Muscle layer of colon (tissue), 2 donors: ENCODE measurements at regions not wholly inside any gene's neighbourhood (a gene's known extent, or its start where the extent isn't known, plus 50 kb on each side); places are given as distances from the start of the nearest gene placed in this dataset.

ENCODE experiments used
- H3K27ac ChIP-seq: one replicate; pipeline ENCODE4 v1.7.0; 2013; ENCODE audit warnings: low read depth, mild to moderate bottlenecking, low read length, moderate library complexity
- H3K27me3 ChIP-seq, 2 donors: one replicate each; pipeline ENCODE4 v1.7.0; 2013; ENCODE audit warnings: low read length in 2 of 2, mild to moderate bottlenecking in 2 of 2; ENCODE audit not compliant: insufficient read depth in 2 of 2, control insufficient read depth in 1 of 2
- H3K36me3 ChIP-seq: one replicate; pipeline ENCODE4 v1.7.0; 2013; ENCODE audit warnings: mild to moderate bottlenecking, low read length; ENCODE audit not compliant: insufficient read depth
- H3K4me1 ChIP-seq: one replicate; pipeline ENCODE4 v1.7.0; 2013; ENCODE audit warnings: mild to moderate bottlenecking, low read length; ENCODE audit not compliant: insufficient read depth
- H3K4me3 ChIP-seq, 2 donors: one replicate each; pipeline ENCODE4 v1.7.0; 2013; ENCODE audit warnings: low read length in 2 of 2, low read depth in 1 of 2, mild to moderate bottlenecking in 1 of 2, moderate library complexity in 1 of 2
- H3K9ac ChIP-seq: one replicate; pipeline ENCODE4 v1.7.0; 2013; ENCODE audit warnings: low read length
- H3K9me3 ChIP-seq: one replicate; pipeline ENCODE4 v1.7.0; 2013; ENCODE audit warnings: mild to moderate bottlenecking, low read length
- donor health status: abdominal sarcoma.
- donor health status: Adenocarcinoma of cecum.

DNA sequence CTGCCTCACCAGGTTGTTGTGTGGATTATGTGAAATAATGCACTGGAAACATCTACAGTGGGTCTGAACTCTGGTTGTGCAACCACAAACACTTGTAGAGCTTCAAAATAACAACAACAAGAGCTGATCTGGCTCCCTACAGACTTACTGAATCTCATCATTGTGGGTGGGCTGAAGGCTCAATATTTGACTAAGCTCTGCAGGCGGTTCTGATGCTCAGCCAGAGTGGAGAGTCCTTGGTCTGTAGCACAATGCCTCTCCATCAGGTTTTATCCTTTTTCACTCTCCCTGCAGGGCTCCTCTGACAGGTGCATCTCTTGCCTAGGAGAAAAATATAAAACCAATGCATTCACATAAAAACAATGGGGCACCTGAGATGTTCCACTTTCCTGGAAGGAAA lies 456.3 kb upstream of the ONECUT1 start:
- Histone ChIP-seq H3K9ac (no peak overlapping the region), H3K9me3 (no peaks in the 10 kb centered on the region), H3K36me3 (no peaks in the 10 kb centered on the region), H3K4me3 (no peak overlapping the region), H3K27me3 (no peaks in the 10 kb centered on the region), H3K4me1 (no peaks in the 10 kb centered on the region), H3K27ac (no peak overlapping the region)

DNA sequence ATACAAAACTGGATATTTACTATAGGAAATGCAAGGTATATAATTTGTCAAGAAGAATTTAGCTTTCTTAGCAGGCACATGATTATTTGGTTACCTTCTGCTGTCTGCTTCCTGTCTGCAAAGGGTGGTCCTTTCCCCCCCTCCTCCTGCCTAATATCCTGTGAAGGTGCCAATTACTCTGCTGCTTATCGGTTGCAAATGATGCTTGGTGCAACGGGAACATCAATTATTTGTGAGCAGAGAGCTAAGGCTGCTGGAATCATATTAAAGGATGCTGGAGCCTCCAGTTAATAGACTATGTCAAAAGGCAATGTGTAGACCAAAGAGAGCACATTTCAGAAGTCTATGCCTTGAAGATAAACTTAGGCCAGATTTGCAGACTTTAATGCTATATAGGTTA lies 443.7 kb upstream of the ONECUT1 start:
- Histone ChIP-seq H3K4me1 (no peaks in the 10 kb centered on the region), H3K4me3 (no peak overlapping the region), H3K9me3 (no peaks in the 10 kb centered on the region), H3K9ac (no peak overlapping the region), H3K27me3 (no peaks in the 10 kb centered on the region), H3K27ac (no peak overlapping the region), H3K36me3 (no peaks in the 10 kb centered on the region)

DNA sequence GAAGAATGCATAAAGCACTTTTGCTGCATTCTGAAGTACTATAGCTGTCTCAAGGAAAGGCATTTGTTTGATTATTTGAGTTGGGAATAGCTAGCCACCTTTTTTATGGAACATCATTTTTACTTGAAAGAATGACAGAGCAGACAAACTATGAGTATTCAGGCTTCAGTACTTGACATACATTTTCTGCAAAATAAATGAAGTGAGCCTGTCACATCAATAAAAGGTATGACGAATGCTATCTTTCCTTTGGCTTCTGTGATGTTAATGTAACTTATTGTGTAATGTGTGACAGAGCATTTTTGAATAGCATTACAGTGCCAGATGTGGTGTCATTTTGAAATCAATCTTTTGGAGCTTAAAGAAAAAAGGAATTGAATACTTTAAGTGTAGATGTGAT lies 440.3 kb upstream of the ONECUT1 start:
- H3K27me3 ChIP-seq, result no peaks in the 10 kb centered on the region
- H3K4me3 ChIP-seq, result no peak overlapping the region
- no peaks in the 10 kb centered on the region for H3K9me3 ChIP-seq
- H3K36me3 ChIP-seq, result no peaks in the 10 kb centered on the region
- H3K9ac ChIP-seq, result no peak overlapping the region
- H3K27ac ChIP-seq, result no peak overlapping the region
- H3K4me1 ChIP-seq, result no peaks in the 10 kb centered on the region

DNA sequence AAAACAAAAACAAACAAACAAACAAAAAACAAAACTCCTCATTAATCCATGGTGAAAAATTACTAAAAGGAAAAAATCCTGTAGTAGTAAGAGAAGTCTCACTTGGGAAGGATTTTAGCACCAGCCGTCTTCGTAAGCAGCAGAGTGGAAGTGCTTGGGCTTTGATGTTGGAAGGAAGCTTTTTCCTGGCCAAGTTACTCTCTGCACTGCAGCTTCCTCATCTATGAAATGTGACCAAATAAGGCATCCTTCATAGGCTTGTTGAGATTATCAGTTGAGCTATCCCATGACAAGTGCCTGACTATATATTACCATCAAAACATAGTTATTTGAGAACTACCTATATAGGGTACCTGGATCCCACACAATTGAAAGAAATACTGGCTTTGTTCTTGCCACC lies 436.4 kb upstream of the ONECUT1 start:
- Histone ChIP-seq H3K4me1 (no peaks in the 10 kb centered on the region), H3K27ac (no peak overlapping the region), H3K9me3 (no peaks in the 10 kb centered on the region), H3K4me3 (no peak overlapping the region), H3K9ac (no peak overlapping the region), H3K36me3 (no peaks in the 10 kb centered on the region), H3K27me3 (no peaks in the 10 kb centered on the region)

DNA sequence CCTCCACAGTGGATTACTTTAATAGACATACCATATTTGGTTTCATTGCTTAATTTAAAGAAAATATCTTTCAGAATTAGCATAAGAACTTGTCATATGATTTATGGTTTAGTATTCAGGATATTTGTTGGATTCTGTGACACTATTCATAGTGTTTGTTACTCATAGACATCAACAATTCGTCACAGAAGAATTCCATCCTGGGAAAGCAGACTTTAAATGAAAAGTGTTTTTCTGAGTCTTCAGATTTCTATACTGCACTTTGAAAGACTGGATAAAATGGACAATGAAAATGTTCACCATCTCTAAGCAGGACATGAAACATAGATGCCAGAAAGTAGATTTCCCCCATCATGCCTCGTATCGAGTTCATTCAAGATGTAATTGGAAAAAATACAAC lies 435.6 kb upstream of the ONECUT1 start:
- no peak overlapping the region for H3K4me3 ChIP-seq
- H3K9me3 ChIP-seq, result no peaks in the 10 kb centered on the region
- H3K36me3 ChIP-seq, result no peaks in the 10 kb centered on the region
- no peak overlapping the region for H3K9ac ChIP-seq
- no peak overlapping the region for H3K27ac ChIP-seq
- no peaks in the 10 kb centered on the region for H3K27me3 ChIP-seq
- H3K4me1 ChIP-seq, result no peaks in the 10 kb centered on the region

DNA sequence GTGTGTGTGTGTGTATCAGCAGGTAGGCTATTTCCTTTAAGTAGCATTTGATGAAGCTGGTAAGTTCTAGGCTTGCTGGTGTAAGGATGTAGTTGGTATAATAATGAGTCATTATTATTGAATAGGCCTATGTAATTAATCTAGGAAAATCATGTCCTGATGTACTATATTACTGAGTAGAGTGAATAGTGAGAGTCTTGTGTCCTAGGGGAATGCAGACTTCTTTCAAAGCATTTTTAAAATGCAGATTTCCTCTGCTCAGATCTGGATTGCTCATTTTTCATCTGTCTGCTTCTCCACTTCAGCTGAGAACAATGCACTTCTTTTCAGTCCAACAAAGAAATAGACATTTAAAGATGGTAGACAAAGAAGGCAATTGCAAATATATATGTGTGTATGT lies 434.2 kb upstream of the ONECUT1 start:
- no peak overlapping the region for H3K9ac ChIP-seq
- no peak overlapping the region for H3K4me3 ChIP-seq
- H3K27me3 ChIP-seq, result no peaks in the 10 kb centered on the region
- H3K9me3 ChIP-seq, result no peaks in the 10 kb centered on the region
- H3K27ac ChIP-seq, result no peak overlapping the region
- no peaks in the 10 kb centered on the region for H3K4me1 ChIP-seq
- no peaks in the 10 kb centered on the region for H3K36me3 ChIP-seq

DNA sequence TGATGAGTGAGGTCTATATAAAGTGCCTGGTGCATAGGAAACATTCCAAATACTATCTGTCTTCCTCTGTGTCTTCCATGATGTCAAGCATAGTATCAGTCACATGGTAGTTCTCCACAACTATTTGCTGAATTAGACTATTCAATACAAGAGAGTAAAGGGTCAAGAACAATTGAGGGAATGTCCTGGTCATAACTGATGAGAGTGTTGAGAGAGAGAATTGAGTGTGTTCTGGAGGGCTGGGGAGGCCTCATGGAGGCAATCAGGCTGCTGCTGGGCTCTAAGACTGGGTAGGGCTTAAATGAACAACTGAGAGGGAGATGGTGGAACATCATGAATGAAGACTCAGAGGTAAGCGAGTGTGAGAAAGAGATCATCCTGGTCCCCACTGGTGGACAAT lies 433.7 kb upstream of the ONECUT1 start:
- Histone ChIP-seq H3K4me3 (no peak overlapping the region), H3K27ac (no peak overlapping the region), H3K9me3 (no peaks in the 10 kb centered on the region), H3K9ac (no peak overlapping the region), H3K27me3 (no peaks in the 10 kb centered on the region), H3K36me3 (no peaks in the 10 kb centered on the region), H3K4me1 (no peaks in the 10 kb centered on the region)

DNA sequence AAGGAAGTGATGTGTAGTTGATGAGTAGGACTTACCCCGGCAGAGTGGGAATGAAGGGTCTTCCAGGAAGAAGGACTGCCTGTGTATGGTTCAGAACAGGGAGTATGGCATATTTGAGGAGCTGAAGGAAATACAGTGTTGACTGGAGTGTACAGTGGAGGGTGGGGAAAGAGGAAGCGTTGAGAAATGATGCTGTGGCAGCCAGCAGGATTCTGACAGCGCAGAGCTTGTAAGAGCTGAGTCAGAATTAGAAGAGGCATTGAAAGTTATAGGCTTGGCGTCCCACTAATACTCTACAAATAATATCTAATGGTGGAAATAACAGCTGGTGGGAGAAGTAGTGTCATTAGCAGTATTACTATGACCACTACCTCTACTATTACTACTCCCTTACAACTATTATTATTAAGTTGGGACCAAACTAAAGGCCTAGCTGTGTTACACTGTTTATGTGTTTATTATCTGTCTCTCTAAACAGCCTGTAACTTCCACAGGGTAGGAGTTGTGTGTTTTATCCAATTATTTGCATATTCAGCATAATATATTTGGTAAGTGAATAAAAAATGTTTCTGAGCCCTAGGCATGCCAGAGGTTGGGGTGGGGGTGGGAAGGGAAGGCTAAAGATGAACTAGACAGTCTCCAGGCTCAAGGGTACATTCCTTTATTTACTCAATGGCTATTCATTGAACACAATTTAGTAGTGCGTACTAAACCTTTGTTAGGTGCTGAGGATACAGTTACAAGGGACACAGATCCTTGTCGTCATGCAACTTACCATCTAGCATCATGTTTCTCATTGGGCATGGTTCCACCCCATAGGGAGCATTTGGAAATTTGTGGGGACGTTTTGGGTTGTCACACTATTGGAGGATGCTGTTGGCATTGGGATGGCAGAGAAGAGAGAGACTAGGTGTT lies 428.8 kb upstream of the ONECUT1 start:
- Histone ChIP-seq H3K36me3 (no peaks in the 10 kb centered on the region), H3K27me3 (no peaks in the 10 kb centered on the region), H3K4me3 (no peak overlapping the region), H3K9ac (no peak overlapping the region), H3K27ac (no peak overlapping the region), H3K4me1 (no peaks in the 10 kb centered on the region), H3K9me3 (no peaks in the 10 kb centered on the region)

DNA sequence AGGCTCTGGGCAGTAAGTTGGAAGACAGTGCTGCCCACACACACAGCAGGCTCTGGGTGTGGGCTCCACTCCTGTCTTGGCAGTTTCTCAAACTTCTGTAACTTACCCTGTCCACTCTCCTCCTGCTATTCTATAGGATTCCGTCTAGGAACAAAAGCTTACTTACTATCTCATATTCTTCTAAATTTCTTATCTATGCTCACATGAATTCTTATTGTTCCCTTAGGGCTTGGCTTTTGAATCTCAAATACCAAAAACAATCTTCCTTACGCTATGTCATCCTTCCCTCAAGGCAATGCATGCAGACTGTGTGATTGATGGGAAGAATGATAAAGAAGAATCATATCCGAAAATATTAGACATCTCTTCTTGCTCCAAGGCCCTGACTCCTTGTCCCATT lies 425.9 kb upstream of the ONECUT1 start:
- no peaks in the 10 kb centered on the region for H3K36me3 ChIP-seq
- H3K9ac ChIP-seq, result no peak overlapping the region

DNA sequence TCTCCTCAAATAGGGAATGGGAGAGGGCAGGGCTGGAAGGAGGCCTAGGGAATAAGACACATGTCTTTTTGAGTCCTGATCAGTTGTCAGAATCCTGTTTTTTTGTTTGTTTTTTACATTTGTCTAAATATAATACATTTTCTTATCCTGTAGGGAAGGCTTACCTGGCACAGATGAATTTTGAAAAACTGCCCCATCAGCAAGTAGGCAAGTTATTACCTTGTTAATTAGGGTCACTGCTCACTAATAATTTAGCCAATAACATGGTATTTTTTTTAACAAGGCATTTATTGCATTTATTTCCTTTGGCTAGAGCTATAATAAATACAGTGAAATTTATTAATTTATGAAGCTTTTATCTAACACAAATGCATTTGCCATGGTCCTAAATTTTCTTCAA lies 423.2 kb upstream of the ONECUT1 start:
- H3K27me3 ChIP-seq, result no peaks in the 10 kb centered on the region
- no peak overlapping the region for H3K27ac ChIP-seq
- no peak overlapping the region for H3K9ac ChIP-seq
- H3K4me1 ChIP-seq, result no peaks in the 10 kb centered on the region
- H3K9me3 ChIP-seq, result no peaks in the 10 kb centered on the region
- H3K36me3 ChIP-seq, result no peaks in the 10 kb centered on the region
- H3K4me3 ChIP-seq, result no peak overlapping the region

More for the DNA sequence above, 425.9 kb upstream of the ONECUT1 start:
- Histone ChIP-seq H3K27ac (no peak overlapping the region), H3K9me3 (no peaks in the 10 kb centered on the region), H3K4me1 (no peaks in the 10 kb centered on the region), H3K4me3 (no peak overlapping the region), H3K27me3 (no peaks in the 10 kb centered on the region)

DNA sequence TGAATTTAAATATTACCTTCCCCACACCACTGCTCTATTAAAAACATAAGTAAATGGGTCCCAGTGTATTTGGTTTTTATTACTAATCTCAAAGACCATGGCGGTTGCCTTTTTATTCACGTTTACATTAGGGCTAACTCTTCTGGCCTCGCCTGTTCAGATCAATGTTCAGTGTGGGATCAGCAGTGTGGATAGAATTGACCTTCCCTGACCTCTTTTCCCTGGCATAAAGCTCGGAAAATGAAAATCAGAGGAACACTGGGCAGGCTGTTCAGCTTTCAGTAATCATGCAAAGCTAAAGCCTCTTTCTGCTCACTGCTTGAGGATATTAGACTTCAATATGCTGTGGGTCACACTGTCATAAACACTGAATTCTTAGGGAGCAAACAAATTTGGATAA lies 422.6 kb upstream of the ONECUT1 start:
- H3K4me3 ChIP-seq, result no peak overlapping the region
- no peaks in the 10 kb centered on the region for H3K4me1 ChIP-seq
- H3K9ac ChIP-seq, result no peak overlapping the region
- H3K27me3 ChIP-seq, result no peaks in the 10 kb centered on the region
- H3K27ac ChIP-seq, result no peak overlapping the region
- no peaks in the 10 kb centered on the region for H3K36me3 ChIP-seq
- no peaks in the 10 kb centered on the region for H3K9me3 ChIP-seq

DNA sequence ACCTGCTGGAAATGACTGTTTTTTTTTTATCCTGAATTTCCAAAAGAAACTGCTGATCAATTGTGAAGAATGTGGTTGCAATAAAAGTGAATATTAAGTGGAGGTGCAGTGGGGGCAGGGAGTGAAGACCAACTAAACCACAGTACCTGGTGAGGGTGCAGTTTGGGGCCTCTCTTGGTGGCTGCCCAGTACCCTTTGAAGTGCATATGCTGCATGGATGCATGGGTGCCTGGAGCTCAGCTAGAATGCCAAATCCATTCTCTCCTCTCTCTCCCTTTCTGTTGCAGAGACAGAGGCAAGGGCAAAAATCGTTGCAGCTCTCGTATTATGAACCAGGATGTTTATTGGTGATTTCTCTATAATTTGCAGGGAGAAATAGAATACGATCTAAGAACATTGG lies 420.5 kb upstream of the ONECUT1 start:
- no peaks in the 10 kb centered on the region for H3K4me1 ChIP-seq
- H3K4me3 ChIP-seq, result no peak overlapping the region
- no peak overlapping the region for H3K9ac ChIP-seq
- no peak overlapping the region for H3K27ac ChIP-seq
- H3K9me3 ChIP-seq, result no peaks in the 10 kb centered on the region
- H3K36me3 ChIP-seq, result no peaks in the 10 kb centered on the region
- no peaks in the 10 kb centered on the region for H3K27me3 ChIP-seq
